BLaER1 (cell line): ENCODE measurements at regions not wholly inside any gene's neighbourhood (a gene's known extent, or its start where the extent isn't known, plus 50 kb on each side); places are given as distances from the start of the nearest gene placed in this dataset.
"Not testable (repeated sequence)": the region's sequence is repeated elsewhere in the genome, so short reads cannot be mapped to it uniquely, and the experiment has no call there.

Source experiments
- H3K27ac ChIP-seq: shearing (Covaris generic); formaldehyde crosslinking; 2 replicates; pipeline ENCODE4 v1.8.1; 2022
- H3K27me3 ChIP-seq: shearing (Covaris generic); formaldehyde crosslinking; 2 replicates; pipeline ENCODE4 v1.8.1; 2022
- H3K36me3 ChIP-seq: shearing (Covaris generic); formaldehyde crosslinking; 2 replicates; pipeline ENCODE4 v1.8.1; 2022
- H3K4me1 ChIP-seq: shearing (Covaris generic); formaldehyde crosslinking; 2 replicates; pipeline ENCODE4 v1.8.1; 2022
- H3K4me2 ChIP-seq: shearing (Covaris generic); formaldehyde crosslinking; 2 replicates; pipeline ENCODE4 v1.8.1; 2022
- H3K4me3 ChIP-seq: shearing (Covaris generic); formaldehyde crosslinking; 2 replicates; pipeline ENCODE4 v1.8.1; 2022
- H3K9ac ChIP-seq: shearing (Covaris generic); formaldehyde crosslinking; 2 replicates; pipeline ENCODE4 v1.8.1; 2022
- H3K9me3 ChIP-seq: shearing (Covaris generic); formaldehyde crosslinking; 2 replicates; pipeline ENCODE4 v1.8.1; 2022
- H4K20me1 ChIP-seq: shearing (Covaris generic); formaldehyde crosslinking; 2 replicates; pipeline ENCODE4 v1.8.1; 2022
- Cebpa-rat ChIP-seq: shearing (Covaris generic); IDR thresholded peaks from 2 replicates; pipeline ENCODE4 v1.8.1; 2022

DNA sequence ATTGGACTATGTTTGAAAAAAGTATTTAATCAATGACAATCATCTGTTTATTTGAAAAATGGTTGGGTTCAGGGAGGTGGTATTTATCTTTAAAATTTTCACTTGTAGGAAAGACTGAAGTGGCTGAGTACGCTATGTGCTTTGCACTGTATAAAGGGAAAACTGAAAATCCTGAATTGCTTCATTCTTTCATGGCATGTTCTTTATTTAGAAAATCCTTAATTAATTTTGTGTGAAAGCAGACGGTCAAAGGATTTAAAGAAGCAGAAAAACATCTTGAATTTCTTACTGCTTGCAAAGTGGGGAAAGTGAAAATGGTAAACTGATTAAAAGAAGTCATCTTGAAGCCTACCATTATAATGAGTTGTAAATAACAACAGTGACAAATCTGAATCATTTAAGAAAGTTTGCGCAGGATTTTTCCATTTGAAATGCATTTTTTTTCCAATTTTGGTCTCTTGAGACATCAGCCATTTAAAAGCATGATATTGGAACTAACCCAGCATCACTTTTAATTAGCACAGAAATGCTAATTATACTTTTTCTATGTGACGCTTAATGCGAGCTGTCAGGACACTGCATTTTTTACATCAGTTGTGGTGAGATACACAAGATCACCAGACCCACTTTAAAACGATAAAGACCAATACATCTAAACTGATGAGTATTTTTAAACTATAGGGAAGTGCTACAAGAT, 169.0 kb downstream of the NEDD1 start:
- Histone ChIP-seq H3K4me1 (no peaks in the 10 kb centered on the region), H3K27ac (no peak overlapping the region), H3K27me3 (no peaks in the 10 kb centered on the region), H3K9me3 (no peaks in the 10 kb centered on the region), H3K36me3 (no peaks in the 10 kb centered on the region), H4K20me1 (no peaks in the 10 kb centered on the region), H3K4me2 (no peak overlapping the region), H3K4me3 (no peak overlapping the region), H3K9ac (no peak overlapping the region)
- TF ChIP-seq Cebpa-rat, result no peak

DNA sequence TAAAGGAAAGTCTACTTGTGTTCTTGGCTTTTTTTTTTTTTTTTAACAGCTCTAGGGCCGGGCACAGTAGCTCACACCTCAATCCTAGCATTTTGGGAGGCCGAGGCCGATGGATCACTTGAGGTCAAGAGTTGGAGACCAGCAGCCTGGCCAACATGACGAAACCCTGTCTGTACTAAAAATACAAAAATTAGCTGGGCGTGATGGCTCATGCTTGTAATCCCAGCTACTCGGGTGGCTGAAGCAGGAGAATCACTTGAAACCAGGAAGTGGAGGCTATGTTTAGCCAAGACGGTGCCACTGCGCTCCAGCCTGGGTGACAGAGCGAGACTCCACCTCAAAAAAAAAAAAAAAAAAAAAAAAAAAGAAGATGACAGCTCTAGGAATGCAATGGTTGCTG, 169.9 kb downstream of the NEDD1 start:
- not testable (repeated sequence) for H3K4me2 ChIP-seq, H3K9me3 ChIP-seq, H3K27ac ChIP-seq, H3K36me3 ChIP-seq, H3K4me3 ChIP-seq, H3K9ac ChIP-seq, H4K20me1 ChIP-seq, H3K27me3 ChIP-seq, H3K4me1 ChIP-seq

DNA sequence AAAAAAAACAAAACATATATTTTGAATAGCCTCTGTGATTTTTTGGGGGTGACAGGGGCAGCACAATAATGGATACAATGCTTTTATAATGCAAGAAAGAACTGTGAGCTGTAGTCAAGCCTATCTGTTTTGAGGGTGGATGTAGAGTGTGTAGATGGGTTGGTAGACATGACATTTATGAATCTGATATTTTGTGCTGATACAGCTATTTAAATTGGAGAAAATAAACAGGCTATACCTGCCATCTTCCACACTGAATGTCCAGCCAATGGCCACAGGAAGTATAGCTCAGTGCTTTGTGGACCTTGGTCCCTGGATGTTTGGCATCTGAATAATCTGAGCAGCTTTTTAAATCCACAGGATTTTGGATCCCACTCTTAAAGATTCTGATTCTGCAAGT, 175.0 kb downstream of the NEDD1 start:
- Histone ChIP-seq H3K4me3 (no peak overlapping the region), H3K9ac (no peak overlapping the region), H3K27me3 (no peaks in the 10 kb centered on the region), H3K4me1 (no peaks in the 10 kb centered on the region), H3K27ac (no peak overlapping the region), H3K9me3 (no peaks in the 10 kb centered on the region), H3K4me2 (no peak overlapping the region), H3K36me3 (no peaks in the 10 kb centered on the region), H4K20me1 (no peaks in the 10 kb centered on the region)
- TF ChIP-seq Cebpa-rat, result no peak

DNA sequence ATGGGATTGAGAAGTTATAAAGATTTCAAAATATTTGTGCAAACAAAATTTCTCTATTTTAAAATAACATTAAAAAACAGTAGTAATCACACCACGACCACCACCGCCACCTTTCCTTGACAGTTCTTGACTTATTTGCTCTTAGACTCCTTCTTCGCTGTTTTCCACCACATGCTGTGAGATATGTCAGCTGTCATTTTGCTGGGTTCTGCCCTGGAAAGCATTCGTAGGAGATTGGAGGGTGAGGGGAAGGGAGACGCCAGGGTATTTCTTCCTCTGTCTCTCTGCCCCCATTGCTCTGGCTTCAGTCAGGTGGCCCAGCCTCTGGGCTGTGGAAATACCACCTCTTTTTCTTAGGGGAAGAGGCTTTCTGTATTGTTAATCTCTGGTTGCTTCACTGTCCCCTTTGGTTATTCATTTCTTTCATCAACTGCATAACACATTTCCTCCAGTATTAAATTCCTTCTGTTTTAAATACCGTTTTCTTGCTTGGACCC, 186.2 kb downstream of the NEDD1 start:
- H3K4me2 ChIP-seq, result no peak overlapping the region
- H3K4me3 ChIP-seq, result no peak overlapping the region
- no peak overlapping the region for H3K27ac ChIP-seq
- H3K36me3 ChIP-seq, result no peaks in the 10 kb centered on the region
- H3K4me1 ChIP-seq, result no peaks in the 10 kb centered on the region
- H3K9me3 ChIP-seq, result no peaks in the 10 kb centered on the region
- no peaks in the 10 kb centered on the region for H3K27me3 ChIP-seq
- TF ChIP-seq Cebpa-rat, result no peak
- no peak overlapping the region for H3K9ac ChIP-seq
- no peaks in the 10 kb centered on the region for H4K20me1 ChIP-seq

DNA sequence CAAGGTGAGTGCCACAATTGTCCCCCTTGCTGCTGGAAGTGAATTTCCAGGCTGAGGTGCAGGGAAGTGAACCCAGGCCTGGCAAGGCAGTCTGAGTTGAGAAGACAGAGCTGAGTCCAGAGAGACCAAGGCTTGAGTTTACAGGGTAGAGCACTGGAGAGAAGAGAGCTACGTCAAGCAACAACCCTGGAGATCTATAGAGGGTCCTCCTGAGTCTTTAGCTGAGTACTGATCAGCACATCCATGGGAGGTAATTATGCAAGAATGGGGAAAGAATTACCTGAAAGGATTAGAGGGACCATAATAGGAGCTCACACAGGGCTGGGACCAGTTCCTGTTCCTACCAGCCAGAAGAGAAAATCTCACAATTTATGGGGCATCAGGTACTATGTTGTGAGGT, 190.7 kb downstream of the NEDD1 start:
- Histone ChIP-seq H3K36me3 (no peaks in the 10 kb centered on the region), H3K4me2 (no peak overlapping the region), H3K4me3 (no peak overlapping the region), H3K4me1 (no peaks in the 10 kb centered on the region), H3K9me3 (no peaks in the 10 kb centered on the region), H3K9ac (no peak overlapping the region), H3K27me3 (no peaks in the 10 kb centered on the region), H4K20me1 (no peaks in the 10 kb centered on the region), H3K27ac (no peak overlapping the region)
- no peak for TF ChIP-seq Cebpa-rat

DNA sequence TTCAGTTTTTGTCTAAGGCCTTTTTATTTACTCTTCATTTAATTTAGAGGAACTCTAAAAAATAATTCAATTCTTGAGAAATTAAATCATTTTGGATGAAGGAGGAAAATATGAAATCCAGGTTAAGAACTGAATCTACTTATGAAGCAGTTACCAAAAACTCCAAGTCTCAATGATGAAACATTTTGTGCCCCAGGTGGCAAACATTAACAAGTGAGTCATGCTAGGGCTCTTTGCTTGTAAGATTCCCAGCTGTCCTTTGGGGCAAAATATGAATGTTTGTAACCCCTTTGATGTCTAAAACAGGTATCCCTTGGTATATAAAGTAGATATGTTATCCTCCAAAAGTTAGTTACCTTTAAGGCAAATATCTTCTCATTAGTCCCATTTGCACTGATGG, 202.4 kb downstream of the NEDD1 start:
- H3K9me3 ChIP-seq, result no peaks in the 10 kb centered on the region
- no peak overlapping the region for H3K4me3 ChIP-seq
- no peak overlapping the region for H3K9ac ChIP-seq
- H3K27ac ChIP-seq, result no peak overlapping the region
- H3K36me3 ChIP-seq, result no peaks in the 10 kb centered on the region
- no peaks in the 10 kb centered on the region for H3K27me3 ChIP-seq
- H3K4me2 ChIP-seq, result no peak overlapping the region
- no peaks in the 10 kb centered on the region for H4K20me1 ChIP-seq
- TF ChIP-seq Cebpa-rat, result no peak
- H3K4me1 ChIP-seq, result no peaks in the 10 kb centered on the region

DNA sequence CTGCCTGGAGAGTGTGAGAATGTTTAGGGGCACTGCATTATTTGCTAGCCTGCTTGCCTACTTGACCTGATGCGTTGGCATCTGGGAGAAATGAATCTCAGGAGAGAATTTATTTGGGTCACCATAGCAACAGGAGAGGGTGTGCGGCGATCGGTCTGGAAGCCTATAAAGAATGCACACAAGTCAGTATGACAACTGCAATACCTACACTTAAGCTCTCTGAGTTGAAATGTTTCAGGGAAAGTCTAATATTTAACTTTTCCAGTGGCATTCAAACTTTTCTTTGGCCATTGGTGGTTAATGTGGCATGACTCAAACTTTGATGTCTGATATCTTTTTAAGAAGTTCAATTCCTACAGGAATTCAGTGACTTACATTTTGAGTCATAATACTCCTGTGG, 205.1 kb downstream of the NEDD1 start:
- Histone ChIP-seq H3K9ac (no peak overlapping the region), H3K4me1 (no peaks in the 10 kb centered on the region), H3K9me3 (no peaks in the 10 kb centered on the region), H3K4me3 (no peak overlapping the region), H3K36me3 (no peaks in the 10 kb centered on the region), H3K4me2 (no peak overlapping the region), H3K27me3 (no peaks in the 10 kb centered on the region), H3K27ac (no peak overlapping the region), H4K20me1 (no peaks in the 10 kb centered on the region)
- TF ChIP-seq Cebpa-rat, result no peak

DNA sequence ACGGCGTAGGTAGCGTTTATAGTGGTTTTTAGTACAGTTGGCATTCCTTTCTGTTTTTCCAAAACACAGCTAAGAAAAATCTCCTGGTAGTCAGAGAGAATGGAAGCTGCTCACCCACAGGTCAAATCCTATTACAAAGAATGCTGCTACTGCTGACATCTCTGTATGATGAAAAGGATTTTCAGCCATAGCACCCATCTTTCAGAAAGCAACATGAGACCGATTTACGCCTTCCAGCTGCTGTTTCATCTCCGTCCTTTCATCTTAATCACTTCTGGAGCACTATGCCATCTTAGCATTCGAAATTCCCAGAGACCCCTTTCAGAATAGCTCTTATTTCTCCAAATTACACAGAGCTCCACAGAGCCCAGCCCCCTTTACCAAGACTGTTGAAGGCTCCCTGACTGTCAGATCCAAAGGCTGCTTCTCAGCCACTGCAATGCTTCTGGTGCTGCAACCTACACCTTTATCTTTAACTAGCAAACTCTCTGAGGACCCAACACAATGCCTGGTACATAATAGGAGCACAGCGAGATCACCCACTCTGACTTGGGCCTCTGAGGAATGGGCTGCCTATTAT, 211.8 kb downstream of the NEDD1 start:
- H3K9ac ChIP-seq, result no peak overlapping the region
- H3K9me3 ChIP-seq, result no peaks in the 10 kb centered on the region
- no peaks in the 10 kb centered on the region for H3K4me1 ChIP-seq
- TF ChIP-seq Cebpa-rat, result no peak
- H3K4me2 ChIP-seq, result no peak overlapping the region
- no peaks in the 10 kb centered on the region for H3K36me3 ChIP-seq
- H3K27ac ChIP-seq, result no peak overlapping the region
- no peaks in the 10 kb centered on the region for H3K27me3 ChIP-seq
- H3K4me3 ChIP-seq, result no peak overlapping the region
- no peaks in the 10 kb centered on the region for H4K20me1 ChIP-seq

DNA sequence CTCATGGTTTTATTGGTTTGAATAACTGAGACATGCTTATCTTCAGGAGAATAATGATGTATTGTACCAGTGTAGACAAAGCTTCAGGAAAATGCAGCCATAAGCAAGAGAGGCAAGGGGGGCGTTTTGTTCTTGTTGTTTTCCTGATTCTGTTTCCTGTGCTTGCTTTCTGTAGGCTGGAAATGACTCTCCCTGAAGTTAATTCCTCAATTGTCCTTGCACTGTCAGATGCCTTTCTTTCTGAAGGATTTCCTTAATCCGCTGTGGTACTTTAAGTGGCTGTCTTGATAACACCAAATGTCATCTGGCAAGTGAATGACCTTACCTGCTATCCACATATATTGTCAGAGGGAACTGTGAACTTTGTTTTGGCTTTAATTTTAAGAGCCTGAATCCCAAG, 220.0 kb downstream of the NEDD1 start:
- no peak for TF ChIP-seq Cebpa-rat
- H4K20me1 ChIP-seq, result no peaks in the 10 kb centered on the region
- H3K4me3 ChIP-seq, result no peak overlapping the region
- H3K9me3 ChIP-seq, result no peaks in the 10 kb centered on the region
- H3K27me3 ChIP-seq, result no peaks in the 10 kb centered on the region
- no peak overlapping the region for H3K27ac ChIP-seq
- H3K4me2 ChIP-seq, result no peak overlapping the region
- no peaks in the 10 kb centered on the region for H3K4me1 ChIP-seq
- no peaks in the 10 kb centered on the region for H3K36me3 ChIP-seq
- H3K9ac ChIP-seq, result no peak overlapping the region

DNA sequence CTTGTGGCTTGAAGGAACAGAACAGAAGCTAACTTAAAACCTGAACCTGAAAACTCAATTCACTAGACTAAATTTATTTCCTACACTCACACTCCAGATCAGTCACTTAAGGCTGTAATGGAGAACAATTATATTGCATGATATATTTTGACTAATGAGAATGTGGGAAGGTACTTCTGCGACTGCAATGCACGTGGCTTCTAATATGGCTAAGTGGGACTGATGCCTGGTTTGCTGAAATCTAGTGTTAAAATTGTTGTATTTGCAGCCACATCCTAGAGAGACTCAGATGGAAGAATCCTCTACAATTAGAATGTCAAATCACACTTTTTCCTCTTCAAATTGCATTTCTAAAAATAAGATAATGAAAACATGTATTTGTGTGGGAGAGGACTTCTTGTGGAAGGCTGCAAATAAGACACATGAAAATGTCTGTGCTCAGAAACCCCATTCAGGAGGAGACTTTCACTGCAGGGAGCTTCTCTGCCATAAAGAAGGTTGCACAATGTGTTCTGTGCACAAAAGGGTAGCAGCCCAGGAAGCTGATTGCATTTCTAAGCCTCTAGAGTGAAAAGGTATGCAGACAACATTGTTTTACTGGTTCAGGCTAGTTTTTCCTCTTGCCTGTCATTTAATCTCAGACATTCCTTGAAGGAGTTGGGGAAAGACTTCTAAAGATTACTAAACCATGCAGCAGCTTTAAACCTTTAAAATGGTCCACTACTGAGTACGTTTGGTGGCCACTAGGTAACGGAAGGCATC, 224.3 kb downstream of the NEDD1 start:
- H3K4me3 ChIP-seq, result no peak overlapping the region

More for the DNA sequence above, 224.3 kb downstream of the NEDD1 start:
- Histone ChIP-seq H3K4me2 (no peak overlapping the region), H3K36me3 (no peaks in the 10 kb centered on the region), H3K27ac (no peak overlapping the region), H3K4me1 (no peaks in the 10 kb centered on the region), H3K27me3 (no peaks in the 10 kb centered on the region), H3K9me3 (no peaks in the 10 kb centered on the region), H4K20me1 (no peaks in the 10 kb centered on the region), H3K9ac (no peak overlapping the region)
- no peak for TF ChIP-seq Cebpa-rat
